ENCODE measurements at regions not wholly inside any gene's neighbourhood (a gene's known extent, or its start where the extent isn't known, plus 50 kb on each side); places are given as distances from the start of the nearest gene placed in this dataset.

DNA sequence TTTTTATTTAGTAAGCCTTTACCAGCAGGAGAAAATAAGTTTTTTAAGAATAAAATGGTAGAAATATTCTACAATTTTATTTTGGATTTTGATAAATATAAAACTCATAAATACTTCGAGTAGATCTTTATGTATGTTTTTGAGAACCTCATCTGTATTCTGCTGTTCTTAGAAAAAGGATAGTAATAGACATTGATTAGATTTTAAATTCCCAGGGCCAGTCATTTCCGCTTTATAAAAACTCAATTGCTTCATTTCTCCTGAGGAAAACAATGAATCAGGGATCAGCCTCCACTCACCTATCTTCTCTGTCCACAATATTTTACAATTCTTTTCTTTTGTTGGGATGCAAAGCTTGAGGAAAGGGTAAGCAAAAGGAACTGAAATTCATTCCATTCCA, 1983.5 kb upstream of the C9orf72 start:
- TF ChIP-seq, protein P1, sequence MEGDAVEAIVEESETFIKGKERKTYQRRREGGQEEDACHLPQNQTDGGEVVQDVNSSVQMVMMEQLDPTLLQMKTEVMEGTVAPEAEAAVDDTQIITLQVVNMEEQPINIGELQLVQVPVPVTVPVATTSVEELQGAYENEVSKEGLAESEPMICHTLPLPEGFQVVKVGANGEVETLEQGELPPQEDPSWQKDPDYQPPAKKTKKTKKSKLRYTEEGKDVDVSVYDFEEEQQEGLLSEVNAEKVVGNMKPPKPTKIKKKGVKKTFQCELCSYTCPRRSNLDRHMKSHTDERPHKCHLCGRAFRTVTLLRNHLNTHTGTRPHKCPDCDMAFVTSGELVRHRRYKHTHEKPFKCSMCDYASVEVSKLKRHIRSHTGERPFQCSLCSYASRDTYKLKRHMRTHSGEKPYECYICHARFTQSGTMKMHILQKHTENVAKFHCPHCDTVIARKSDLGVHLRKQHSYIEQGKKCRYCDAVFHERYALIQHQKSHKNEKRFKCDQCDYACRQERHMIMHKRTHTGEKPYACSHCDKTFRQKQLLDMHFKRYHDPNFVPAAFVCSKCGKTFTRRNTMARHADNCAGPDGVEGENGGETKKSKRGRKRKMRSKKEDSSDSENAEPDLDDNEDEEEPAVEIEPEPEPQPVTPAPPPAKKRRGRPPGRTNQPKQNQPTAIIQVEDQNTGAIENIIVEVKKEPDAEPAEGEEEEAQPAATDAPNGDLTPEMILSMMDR (IDR thresholded peaks at IDR 0.05; ENCODE audit: low read length), result no peak
- no peak for TF ChIP-seq EZH2 (optimal IDR thresholded peaks at IDR 0.05; ENCODE audit: low read depth, low read length)
